ENCODE measurements at regions not wholly inside any gene's neighbourhood (a gene's known extent, or its start where the extent isn't known, plus 50 kb on each side); places are given as distances from the start of the nearest gene placed in this dataset.

GRCh38 chr3:83868909-83869567 lies 1089.8 kb upstream of the CADM2 start:
- in situ Hi-C loops (cut with MboI; ENCODE audit: low sequenced_read_pairs, unreplicated experiment), result no loop called here
- no peak for DNase-seq (ENCODE audit: low spot score)
- no peak for TF ChIP-seq CTCF (IDR thresholded peaks at IDR 0.05; ENCODE audit: borderline replicate concordance, control extremely low read depth, extremely low read depth, insufficient read depth, missing control alignments)

GRCh38 chr3:83873550-83873949 lies 1085.2 kb upstream of the CADM2 start:
- TF ChIP-seq CTCF (IDR thresholded peaks at IDR 0.05; ENCODE audit: borderline replicate concordance, control extremely low read depth, extremely low read depth, insufficient read depth, missing control alignments), result no peak
- in situ Hi-C loops (cut with MboI; ENCODE audit: low sequenced_read_pairs, unreplicated experiment), result no loop called here
- no peak for DNase-seq (ENCODE audit: low spot score)

- no peak for DNase-seq (ENCODE audit: low spot score)
- no peak for TF ChIP-seq CTCF (IDR thresholded peaks at IDR 0.05; ENCODE audit: borderline replicate concordance, control extremely low read depth, extremely low read depth, insufficient read depth, missing control alignments)
- in situ Hi-C loops (cut with MboI; ENCODE audit: low sequenced_read_pairs, unreplicated experiment), result no loop called here
Measured at GRCh38 chr3:83877910-83878309, 1080.9 kb upstream of the CADM2 start.

GRCh38 chr3:83882701-83883100 lies 1076.1 kb upstream of the CADM2 start:
- no peak for TF ChIP-seq CTCF (IDR thresholded peaks at IDR 0.05; ENCODE audit: borderline replicate concordance, control extremely low read depth, extremely low read depth, insufficient read depth, missing control alignments)
- no peak for DNase-seq (ENCODE audit: low spot score)
- in situ Hi-C loops (cut with MboI; ENCODE audit: low sequenced_read_pairs, unreplicated experiment), result no loop called here

- in situ Hi-C loops (cut with MboI; ENCODE audit: low sequenced_read_pairs, unreplicated experiment), result no loop called here
- no peak for TF ChIP-seq CTCF (IDR thresholded peaks at IDR 0.05; ENCODE audit: borderline replicate concordance, control extremely low read depth, extremely low read depth, insufficient read depth, missing control alignments)
- DNase-seq (ENCODE audit: low spot score), result no peak
Measured at GRCh38 chr3:83890039-83890762, 1068.6 kb upstream of the CADM2 start.

GRCh38 chr3:83890763-83891135 lies 1068.0 kb upstream of the CADM2 start:
- in situ Hi-C loops (cut with MboI; ENCODE audit: low sequenced_read_pairs, unreplicated experiment), result no loop called here
- DNase-seq (ENCODE audit: low spot score), result no peak
- no peak for TF ChIP-seq CTCF (IDR thresholded peaks at IDR 0.05; ENCODE audit: borderline replicate concordance, control extremely low read depth, extremely low read depth, insufficient read depth, missing control alignments)
